OCI-M1 (cell line): ENCODE measurements at regions not wholly inside any gene's neighbourhood (a gene's known extent, or its start where the extent isn't known, plus 50 kb on each side); places are given as distances from the start of the nearest gene placed in this dataset.
"Not testable (repeated sequence)": the region's sequence is repeated elsewhere in the genome, so short reads cannot be mapped to it uniquely, and the experiment has no call there.

Source experiments
- DNase-seq: peaks from one replicate; lab custom pipeline; 2025; lab: John Stamatoyannopoulos, UW

DNA sequence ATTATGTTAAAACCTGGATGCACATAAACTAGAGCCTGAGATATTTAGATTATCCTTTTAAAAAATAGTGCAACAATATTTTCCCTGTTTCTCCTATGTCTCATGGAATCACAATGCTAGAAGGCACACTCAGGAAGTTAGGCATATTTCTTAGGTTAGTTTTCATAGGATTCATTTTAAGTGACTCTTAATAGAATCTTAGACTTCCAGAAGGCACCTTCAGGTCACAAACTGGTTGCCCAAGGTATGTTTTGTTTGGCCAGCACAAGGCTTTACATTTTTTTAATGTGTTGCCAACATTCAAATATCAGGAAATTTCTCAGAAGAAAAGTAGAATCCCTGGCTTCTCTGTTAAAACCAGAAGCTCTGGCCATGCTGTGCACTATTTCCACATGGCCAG lies 129.3 kb downstream of the LNPK start:
- DNase-seq, result no peak

DNA sequence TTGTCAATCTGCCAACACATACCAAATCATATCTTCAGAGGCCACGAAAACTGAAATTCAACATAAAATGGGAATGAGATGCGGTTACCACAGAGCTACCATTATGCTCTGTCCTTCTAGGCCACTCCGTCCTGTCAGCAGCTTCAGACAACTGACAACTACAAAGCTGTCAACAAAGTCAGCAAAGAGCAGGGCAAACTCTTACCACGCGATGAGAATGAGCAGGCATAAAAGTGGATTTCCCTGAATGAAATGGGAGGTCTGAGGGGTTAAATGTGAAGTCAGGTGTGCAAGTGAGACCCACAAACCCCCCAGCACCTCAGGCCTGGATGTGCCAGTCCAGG lies 130.1 kb downstream of the LNPK start:
- no peak for DNase-seq

DNA sequence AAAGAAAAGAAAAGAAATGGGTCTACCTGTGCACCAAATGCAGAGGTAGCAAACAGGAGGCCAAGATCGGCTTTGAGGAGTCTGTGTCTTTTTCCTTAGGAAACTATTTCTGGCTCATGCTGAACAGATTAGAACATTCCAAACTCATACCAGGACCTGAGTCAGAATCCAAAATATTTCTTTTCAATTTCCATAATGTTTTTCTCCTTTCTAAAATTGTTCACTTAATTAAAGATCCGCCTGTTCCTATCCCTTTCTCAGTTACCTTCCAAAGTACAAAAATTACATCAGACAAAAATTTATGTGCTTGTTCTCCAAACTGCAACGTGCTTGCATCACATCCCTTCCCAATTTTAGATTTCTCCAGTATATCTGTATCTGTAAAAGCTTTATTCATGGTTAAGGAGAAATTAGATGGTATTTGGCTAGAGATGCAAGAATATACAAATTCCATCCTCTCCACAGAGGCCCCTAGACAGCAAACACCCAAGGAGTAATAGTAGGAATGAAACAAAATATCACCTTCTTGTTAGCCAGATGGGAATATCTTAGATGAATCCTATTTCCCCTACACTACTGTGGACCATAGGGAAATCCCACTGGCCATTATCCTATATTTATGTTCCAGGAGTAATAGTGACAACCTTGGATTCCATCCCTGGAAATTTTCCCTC lies 130.6 kb downstream of the LNPK start:
- no peak for DNase-seq

DNA sequence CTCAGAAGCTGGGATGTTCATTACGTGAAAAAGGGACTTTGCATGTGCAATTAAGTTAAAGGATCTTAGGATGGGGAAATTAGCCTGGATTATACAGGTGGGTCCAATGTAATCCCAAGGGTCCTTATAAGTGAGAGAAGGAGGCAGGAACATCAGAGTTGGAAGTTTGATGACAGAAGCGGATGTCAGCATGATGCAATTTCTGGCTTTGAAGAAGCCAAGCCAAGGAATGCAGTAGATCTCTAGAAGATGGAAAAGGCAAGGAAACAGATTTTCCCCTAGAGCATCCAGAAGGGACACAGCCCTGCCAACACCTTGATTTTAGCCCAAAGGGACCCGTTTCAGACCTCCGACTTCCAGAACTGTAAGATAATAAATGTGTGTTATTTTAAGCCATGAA lies 136.4 kb downstream of the LNPK start:
- no peak for DNase-seq

DNA sequence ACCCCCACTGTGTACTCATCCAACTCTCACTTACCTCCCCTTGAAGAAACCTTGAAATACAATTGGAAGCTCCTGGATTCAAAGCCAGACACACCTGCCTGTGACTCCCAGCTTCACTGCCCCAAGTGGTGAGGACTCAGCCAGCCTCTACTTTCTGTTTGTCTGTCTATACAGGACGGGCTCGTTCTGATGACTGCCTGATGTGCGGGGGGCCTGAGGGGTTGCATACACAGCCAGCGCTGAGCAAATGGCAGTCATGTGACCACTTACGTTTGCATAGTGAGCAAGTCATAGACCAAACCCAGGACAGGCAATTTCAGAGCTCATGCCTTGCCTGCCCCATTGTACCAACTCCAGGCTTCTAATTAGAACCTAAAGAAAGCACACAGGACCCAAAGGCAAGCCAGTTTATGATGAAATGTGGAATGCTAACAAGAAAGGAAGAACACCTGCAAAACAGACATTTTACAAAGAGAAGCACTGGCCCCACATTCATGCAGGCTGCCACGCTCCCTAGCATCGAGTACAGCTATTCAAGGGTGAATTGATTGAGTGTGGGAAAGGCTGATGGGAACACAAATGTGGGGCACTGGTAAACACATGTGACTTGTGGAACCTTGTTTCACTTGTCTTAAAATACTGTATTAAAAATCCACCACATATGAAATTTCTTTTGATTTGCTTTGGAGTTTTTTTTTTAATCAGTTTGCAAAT lies 137.8 kb downstream of the LNPK start:
- DNase-seq, result no peak

DNA sequence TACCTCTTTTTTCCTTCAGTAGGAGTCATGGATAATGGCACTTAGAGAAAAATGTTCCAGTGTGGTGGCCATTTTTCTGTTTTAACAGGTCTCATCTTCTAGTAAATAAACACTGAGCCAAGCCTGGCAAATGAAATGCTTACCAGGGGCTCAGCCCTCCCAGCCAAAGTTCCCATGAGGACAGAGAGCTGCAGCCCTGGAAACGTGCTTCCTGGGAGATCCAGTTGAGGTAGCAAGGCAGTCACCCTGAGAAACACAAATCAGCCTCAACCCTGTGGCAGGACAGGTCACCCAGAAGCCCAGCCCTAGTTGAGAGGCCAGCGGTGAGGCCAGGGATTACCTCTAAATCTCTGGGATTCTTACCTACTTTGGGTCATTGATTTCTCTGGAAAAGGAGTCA lies 140.1 kb downstream of the LNPK start:
- DNase-seq, result no peak

DNA sequence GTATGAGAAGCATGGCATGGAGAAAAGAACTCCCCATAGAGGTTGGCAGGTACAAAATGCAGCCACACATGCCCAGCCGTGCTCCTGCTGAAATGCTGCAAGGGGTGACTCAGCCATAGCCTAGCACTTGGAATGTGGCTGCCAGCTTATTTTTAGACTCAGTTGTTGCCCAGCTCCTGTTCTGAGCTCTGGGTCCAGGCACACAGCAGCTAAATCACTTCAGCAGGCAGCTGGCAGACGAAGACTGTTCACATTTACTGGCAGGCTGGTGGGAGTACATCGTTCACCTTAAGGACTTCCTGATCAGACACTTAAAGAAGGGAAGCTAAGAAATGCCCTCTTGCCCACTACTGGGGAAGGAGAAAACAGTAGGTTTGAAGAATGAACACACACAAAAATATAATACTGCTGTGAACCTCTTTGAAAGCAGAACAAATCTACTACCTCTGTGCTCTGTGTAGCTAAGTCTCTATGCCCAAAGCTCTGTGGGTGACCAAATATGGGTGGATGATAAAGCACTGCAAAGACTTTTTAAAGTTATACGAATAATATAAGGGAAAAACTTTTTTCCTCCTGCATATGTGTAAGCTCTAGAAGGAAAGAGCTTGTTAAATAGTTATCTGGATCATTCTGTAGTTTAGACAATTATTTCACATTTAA lies 146.1 kb downstream of the LNPK start:
- no peak for DNase-seq

DNA sequence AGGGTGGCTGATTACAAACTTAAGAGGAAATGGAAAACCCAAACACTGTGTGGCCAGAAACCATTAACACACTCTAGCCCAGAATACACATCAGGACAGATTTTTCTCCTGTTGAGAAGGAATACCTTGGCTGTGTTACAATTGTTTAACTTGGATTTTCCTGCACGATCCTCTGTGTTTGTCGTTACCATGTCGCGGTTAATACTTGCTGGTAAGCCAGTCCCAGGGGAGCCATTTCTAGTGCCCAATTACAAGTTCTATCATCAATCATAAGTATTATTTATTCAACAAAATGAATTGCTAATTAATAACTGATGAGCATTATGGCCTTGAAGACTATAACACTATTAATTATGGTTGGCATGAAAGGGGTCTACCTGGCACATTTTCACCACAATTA lies 146.8 kb downstream of the LNPK start:
- no peak for DNase-seq

DNA sequence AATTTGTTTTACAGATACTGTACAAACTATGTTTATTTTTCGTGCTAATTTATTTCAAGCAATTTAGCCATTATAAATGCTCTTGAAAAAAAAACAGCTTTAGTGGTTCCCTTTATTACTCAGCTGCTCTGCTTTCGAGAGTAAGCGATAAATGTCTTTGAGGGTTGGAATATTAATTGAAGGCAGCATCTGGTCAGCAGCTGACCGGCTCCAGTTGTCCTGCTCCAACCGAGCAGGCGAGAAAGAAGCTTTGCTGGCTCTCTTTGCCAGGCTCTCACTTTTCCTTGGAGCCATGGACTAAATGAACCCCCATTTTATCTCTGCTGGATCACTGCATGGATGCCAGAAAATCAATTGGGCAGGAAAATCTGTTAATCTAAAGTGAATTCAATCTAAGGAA lies 147.4 kb downstream of the LNPK start:
- no peak for DNase-seq

DNA sequence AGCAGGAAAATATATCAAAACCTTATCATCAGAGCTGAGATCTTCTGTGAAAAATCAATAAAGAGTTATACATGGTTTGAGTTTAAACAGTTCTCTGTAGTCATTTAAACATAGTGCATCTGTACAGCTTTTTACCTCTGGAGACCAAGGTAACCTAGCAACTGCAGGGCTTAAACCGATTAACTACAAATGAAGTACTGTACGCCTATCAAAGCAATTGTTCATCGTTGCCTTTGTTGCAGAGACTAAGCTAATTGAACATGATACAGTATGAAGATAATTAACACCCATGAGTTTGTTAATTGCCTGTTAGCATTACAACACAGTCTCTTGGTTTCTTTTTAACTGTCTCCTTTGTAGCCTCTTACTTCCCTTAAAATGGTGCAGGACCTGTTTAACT lies 147.9 kb downstream of the LNPK start:
- DNase-seq, result peak; percentile 6

DNA sequence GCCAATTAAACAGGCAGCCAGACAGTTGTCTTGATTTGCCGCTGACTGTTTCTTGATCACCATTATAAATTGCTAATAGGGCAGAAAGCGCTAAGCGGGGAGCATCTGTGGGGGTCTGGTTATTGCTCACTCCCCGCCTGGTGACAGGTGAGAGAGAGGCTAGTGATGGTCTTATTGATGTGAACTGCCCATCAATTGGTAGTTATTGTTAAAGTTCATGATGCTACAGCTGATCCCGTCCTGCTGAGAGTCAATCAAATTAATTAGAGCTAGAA lies 148.5 kb downstream of the LNPK start:
- no peak for DNase-seq

DNA sequence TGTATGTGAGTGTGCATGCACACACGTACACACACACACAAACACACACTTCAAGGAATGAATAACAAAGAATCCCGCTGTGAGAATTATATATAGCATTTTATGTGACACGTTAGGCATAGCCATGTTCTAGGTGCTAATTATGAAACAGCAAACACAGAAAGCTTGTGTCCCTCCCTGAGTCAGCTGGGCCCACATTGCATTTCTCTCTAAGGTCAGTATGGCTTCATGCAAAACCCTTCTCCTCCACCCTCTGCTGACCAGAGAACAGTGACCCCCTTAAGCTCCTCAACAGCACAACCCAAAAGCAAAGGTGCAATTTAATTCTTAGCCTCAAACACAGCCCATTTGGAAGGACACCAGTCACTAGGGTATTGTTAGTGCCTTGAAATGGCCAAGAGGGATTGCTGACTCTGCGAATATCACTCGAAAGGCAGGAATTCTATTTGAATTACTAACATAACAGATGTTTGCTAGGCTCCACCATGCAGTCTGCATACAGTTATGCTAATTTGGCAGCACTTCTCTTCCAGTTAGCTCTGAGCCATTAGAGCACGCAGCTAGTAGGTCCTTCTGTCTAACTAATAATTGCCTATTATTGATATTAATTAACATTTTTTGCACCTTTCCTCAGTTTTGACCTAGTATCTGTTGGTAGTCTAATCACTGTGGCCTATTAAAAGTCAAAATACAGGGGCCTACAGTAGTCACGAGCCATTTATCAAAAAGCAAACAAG lies 149.0 kb downstream of the LNPK start:
- DNase-seq, result no peak

DNA sequence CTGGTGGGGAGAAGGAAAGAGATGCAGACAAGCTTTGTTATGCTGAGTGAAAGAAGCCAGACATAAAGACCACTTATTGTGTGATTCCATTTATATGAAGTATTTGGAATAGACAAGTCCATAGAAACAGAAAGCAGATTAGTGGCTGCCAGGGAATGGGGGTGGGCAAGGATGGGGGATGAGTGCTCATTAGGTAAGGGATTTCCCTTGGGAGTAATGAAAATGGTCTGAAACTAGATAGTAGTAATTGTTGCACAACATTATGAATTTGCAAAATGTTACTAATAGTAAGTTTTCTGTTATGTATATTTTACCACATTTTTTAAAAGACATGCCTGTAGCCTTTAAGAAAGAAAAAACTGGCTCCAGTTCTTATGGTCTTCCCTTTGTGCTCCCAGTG lies 154.9 kb downstream of the LNPK start:
- no peak for DNase-seq

DNA sequence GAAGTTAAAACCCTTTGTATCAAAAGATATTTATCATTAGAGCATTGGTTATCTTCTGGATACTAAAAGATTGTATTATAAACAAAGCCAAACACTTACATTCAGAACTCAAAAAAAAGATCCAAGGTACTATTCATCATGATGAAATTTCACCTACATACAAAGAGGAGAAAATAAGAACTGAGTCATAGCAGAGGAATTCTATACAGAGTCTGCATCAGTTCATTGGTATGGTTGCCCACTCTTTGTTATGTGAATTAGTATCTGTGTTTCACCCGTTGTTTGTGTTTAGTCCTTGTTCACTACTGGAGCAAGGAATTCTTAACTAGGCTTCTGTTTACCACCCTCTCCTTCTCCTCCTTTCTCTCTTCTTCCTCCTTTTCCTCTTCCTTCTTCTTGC lies 157.9 kb downstream of the LNPK start:
- no peak for DNase-seq

DNA sequence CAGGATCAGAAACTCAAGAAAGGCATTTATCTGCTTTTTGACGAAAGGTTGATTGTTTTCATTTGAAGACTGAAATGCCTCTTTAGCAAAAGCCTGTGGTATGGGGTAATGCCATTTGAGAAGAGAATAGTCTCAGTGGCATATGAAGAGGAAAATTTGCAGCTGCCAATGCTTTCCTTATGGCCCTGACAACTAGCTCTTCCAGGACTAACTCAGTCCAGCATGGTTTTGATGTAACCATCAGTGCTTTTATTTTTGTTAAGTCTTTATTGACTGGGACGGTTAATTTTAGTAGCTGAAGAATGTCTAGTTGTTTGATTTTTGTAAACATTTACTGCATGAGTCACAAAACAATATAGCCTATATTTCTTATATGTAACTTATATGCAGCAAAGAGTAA lies 158.4 kb downstream of the LNPK start:
- DNase-seq, result no peak

DNA sequence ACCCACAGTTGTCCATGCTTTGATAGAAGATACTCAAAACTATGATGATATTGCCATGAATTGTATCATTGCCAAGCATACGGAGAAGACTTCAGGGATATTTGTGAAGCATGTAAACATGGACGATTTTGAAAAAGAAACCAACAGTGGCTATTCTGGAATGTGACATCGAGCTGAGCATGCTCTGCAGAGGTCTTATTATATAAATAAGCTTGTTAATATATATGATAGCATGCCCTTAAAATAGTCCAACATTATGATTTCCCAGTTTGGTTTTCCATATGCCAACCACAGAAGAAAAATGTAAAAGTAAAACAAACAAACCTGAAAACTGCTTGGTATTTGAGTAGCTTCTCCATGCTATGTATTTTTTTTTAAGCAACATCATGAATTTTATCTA lies 159.1 kb downstream of the LNPK start:
- DNase-seq, result no peak

DNA sequence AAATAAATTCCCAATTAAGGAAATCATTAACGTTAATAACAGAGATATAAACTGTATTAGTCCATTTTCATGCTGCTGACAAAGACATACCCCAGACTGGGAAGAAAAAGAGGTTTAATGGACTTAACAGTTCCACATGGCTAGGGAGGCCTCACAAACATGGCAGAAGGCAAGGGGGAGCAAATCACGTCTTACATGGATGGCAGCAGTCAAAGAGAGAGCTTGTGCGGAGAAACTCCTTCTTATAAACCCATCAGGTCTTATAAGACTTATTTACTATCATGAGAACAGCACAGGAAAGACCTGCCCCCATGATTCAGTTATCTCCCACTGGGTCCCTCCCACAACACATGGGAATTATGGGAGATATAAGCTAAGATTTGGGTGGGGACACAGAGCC lies 161.3 kb downstream of the LNPK start:
- not testable (repeated sequence) for DNase-seq

DNA sequence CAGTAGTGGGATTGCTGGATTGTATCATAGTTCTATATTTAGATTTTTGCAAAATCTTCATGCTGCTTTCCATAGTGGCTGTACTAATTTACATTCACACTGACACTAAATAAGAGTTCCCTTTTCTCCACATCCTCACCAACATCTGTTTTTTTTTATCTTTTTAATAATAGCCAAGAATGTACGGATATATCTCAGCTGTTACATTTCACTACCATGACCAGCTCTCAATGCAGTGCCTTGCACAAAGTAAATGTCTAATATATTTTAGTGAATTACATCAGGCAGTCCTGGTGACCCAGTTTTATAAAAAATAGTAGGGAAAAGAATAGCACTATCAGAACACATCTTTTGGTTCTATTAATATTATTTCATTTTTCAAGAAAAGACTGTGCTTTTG lies 161.8 kb downstream of the LNPK start:
- DNase-seq, result no peak

DNA sequence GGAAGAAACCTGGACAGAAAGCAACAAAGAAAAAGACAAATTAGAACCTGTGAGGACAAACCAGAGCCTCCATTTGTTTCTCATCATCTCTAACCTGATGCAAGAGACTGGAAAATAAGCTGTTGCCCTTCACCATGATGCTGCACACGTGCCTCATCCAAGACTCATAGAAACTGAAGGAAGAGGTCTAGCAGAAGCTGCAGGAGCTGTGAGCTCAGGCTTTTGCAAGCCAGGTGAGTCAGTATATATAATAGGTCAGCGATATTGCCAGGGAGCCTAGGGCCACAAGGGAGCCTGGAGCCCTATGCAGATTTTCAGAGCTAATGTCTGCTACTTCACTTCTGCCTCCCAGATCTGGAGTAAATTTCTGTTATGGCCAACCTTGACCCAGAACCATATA lies 163.1 kb downstream of the LNPK start:
- DNase-seq, result no peak

DNA sequence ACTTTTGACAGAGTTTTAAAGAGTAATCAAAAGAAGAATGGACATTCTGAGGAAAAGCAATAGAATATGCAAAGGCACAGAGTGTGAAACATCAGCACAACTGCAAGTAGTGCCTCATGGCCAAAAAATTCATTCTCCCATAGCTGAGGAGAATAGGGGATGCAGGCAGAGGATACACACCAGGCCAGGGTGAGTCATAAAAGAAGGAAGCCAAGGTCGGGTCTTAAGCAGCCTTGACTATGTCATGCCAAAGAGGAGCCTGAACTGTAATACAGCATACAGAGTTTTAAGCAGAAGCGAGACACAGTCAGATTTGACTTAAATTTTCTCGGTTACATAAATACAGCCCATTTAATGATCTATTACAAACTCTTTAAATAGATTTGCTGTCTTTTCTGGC lies 165.0 kb downstream of the LNPK start:
- DNase-seq, result no peak

DNA sequence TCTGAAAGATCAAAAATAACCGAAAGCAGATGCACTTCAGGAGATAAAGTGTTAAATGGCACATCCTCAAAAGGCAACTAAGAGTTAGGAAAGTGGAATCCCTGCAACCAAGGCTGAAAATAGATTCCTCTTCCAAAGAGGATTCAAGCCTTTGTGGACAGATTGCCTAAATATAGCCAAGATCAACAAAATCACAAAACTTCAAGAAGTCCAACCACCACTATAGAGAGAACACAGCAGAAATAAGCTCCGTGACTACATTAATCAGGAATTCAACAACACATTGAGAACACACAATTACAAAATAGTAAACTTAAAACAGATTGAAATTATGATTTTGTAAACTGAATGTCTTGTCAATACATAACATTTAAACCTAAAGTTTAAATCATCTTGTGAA lies 165.7 kb downstream of the LNPK start:
- no peak for DNase-seq

DNA sequence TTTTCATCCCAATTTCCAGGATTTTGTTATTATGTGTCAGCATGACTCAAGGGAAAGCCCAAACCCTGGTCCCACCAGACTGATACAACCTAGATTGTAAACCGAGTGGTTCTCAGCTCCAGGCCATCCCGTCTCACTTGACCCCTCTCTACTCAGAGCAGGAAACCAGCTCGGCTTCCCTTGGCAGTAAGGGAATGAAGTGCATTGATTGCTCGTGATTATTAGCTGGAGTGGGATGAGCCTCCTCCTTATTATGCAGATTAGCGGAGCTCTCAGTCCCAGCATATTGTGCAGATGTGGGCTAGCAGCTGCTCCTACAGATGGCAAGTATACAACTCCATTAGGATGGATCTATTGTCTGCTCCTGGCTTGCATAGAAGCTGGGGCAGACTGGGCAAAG lies 167.6 kb downstream of the LNPK start:
- DNase-seq, result no peak

DNA sequence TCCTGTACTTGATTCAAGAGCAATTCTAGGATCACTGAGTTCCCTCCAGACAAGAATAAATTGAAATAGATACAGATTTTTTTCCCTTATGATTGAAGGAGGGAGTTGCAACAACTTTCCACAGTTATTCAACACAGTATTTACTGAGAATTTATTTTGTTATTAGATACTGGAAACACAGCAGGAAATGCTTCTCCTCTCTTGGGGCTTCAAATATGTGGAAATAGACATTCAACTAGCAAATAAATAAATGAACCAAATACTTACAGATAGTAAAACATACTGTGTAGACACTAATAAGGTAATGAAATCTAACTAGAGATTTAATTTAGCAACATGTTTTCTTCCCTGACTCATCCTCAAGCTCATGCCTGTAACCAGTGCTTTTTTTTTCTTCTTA lies 169.2 kb downstream of the LNPK start:
- no peak for DNase-seq
